ENCODE measurements at regions not wholly inside any gene's neighbourhood (a gene's known extent, or its start where the extent isn't known, plus 50 kb on each side); places are given as distances from the start of the nearest gene placed in this dataset.
"Not testable (repeated sequence)": the region's sequence is repeated elsewhere in the genome, so short reads cannot be mapped to it uniquely, and the experiment has no call there.

GRCh38 chr11:24274214-24274781, 222.6 kb upstream of the LUZP2 start:
- not testable (repeated sequence) for H3K9me3 ChIP-seq (ENCODE audit: control insufficient read depth, low read length); H3K4me3 ChIP-seq (ENCODE audit: low read length); H3K9ac ChIP-seq (ENCODE audit: low read length); H3K36me3 ChIP-seq (ENCODE audit: control insufficient read depth, insufficient read depth, low read length); H3K27me3 ChIP-seq (ENCODE audit: control insufficient read depth, insufficient read depth, low read length); H3K4me1 ChIP-seq (ENCODE audit: control insufficient read depth, insufficient read depth, low read length)

GRCh38 chr11:24286238-24286637, 210.6 kb upstream of the LUZP2 start:
- Histone ChIP-seq H3K9ac (ENCODE audit: low read length) (no peak overlapping the region), H3K4me3 (ENCODE audit: low read length) (no peak overlapping the region), H3K27me3 (ENCODE audit: control insufficient read depth, insufficient read depth, low read length) (no peaks in the 10 kb centered on the region), H3K4me1 (ENCODE audit: control insufficient read depth, insufficient read depth, low read length) (no peaks in the 10 kb centered on the region), H3K9me3 (ENCODE audit: control insufficient read depth, low read length) (no peaks in the 10 kb centered on the region), H3K36me3 (ENCODE audit: control insufficient read depth, insufficient read depth, low read length) (no peaks in the 10 kb centered on the region)

GRCh38 chr11:24289301-24289700, 207.6 kb upstream of the LUZP2 start:
- Histone ChIP-seq H3K4me3 (ENCODE audit: low read length) (no peak overlapping the region), H3K9ac (ENCODE audit: low read length) (no peak overlapping the region)

GRCh38 chr11:24293964-24294363, 202.9 kb upstream of the LUZP2 start:
- H3K27me3 ChIP-seq (ENCODE audit: control insufficient read depth, insufficient read depth, low read length), result no peaks in the 10 kb centered on the region
- H3K4me1 ChIP-seq (ENCODE audit: control insufficient read depth, insufficient read depth, low read length), result no peaks in the 10 kb centered on the region

More at GRCh38 chr11:24289301-24289700, 207.6 kb upstream of the LUZP2 start:
- H3K4me1 ChIP-seq (ENCODE audit: control insufficient read depth, insufficient read depth, low read length), result no peaks in the 10 kb centered on the region
- H3K27me3 ChIP-seq (ENCODE audit: control insufficient read depth, insufficient read depth, low read length), result no peaks in the 10 kb centered on the region
- H3K9me3 ChIP-seq (ENCODE audit: control insufficient read depth, low read length), result no peaks in the 10 kb centered on the region
- H3K36me3 ChIP-seq (ENCODE audit: control insufficient read depth, insufficient read depth, low read length), result no peaks in the 10 kb centered on the region

GRCh38 chr11:24295360-24295759, 201.5 kb upstream of the LUZP2 start:
- Histone ChIP-seq H3K9me3 (ENCODE audit: control insufficient read depth, low read length) (no peaks in the 10 kb centered on the region), H3K36me3 (ENCODE audit: control insufficient read depth, insufficient read depth, low read length) (no peaks in the 10 kb centered on the region), H3K27me3 (ENCODE audit: control insufficient read depth, insufficient read depth, low read length) (no peaks in the 10 kb centered on the region), H3K4me1 (ENCODE audit: control insufficient read depth, insufficient read depth, low read length) (no peaks in the 10 kb centered on the region), H3K9ac (ENCODE audit: low read length) (no peak overlapping the region), H3K4me3 (ENCODE audit: low read length) (no peak overlapping the region)

More at GRCh38 chr11:24293964-24294363, 202.9 kb upstream of the LUZP2 start:
- Histone ChIP-seq H3K9ac (ENCODE audit: low read length) (no peak overlapping the region), H3K4me3 (ENCODE audit: low read length) (no peak overlapping the region), H3K36me3 (ENCODE audit: control insufficient read depth, insufficient read depth, low read length) (no peaks in the 10 kb centered on the region), H3K9me3 (ENCODE audit: control insufficient read depth, low read length) (no peaks in the 10 kb centered on the region)

GRCh38 chr11:24297461-24297860, 199.4 kb upstream of the LUZP2 start:
- H3K9me3 ChIP-seq (ENCODE audit: control insufficient read depth, low read length), result no peaks in the 10 kb centered on the region
- no peak overlapping the region for H3K4me3 ChIP-seq (ENCODE audit: low read length)
- no peaks in the 10 kb centered on the region for H3K36me3 ChIP-seq (ENCODE audit: control insufficient read depth, insufficient read depth, low read length)
- H3K4me1 ChIP-seq (ENCODE audit: control insufficient read depth, insufficient read depth, low read length), result no peaks in the 10 kb centered on the region
- H3K27me3 ChIP-seq (ENCODE audit: control insufficient read depth, insufficient read depth, low read length), result no peaks in the 10 kb centered on the region
- H3K9ac ChIP-seq (ENCODE audit: low read length), result no peak overlapping the region

GRCh38 chr11:24298146-24298545, 198.7 kb upstream of the LUZP2 start:
- Histone ChIP-seq H3K9me3 (ENCODE audit: control insufficient read depth, low read length) (no peaks in the 10 kb centered on the region), H3K4me3 (ENCODE audit: low read length) (no peak overlapping the region), H3K9ac (ENCODE audit: low read length) (no peak overlapping the region), H3K4me1 (ENCODE audit: control insufficient read depth, insufficient read depth, low read length) (no peaks in the 10 kb centered on the region), H3K27me3 (ENCODE audit: control insufficient read depth, insufficient read depth, low read length) (no peaks in the 10 kb centered on the region), H3K36me3 (ENCODE audit: control insufficient read depth, insufficient read depth, low read length) (no peaks in the 10 kb centered on the region)

- Histone ChIP-seq H3K4me1 (ENCODE audit: control insufficient read depth, insufficient read depth, low read length) (no peaks in the 10 kb centered on the region), H3K27me3 (ENCODE audit: control insufficient read depth, insufficient read depth, low read length) (no peaks in the 10 kb centered on the region), H3K9me3 (ENCODE audit: control insufficient read depth, low read length) (no peaks in the 10 kb centered on the region), H3K9ac (ENCODE audit: low read length) (no peak overlapping the region), H3K4me3 (ENCODE audit: low read length) (no peak overlapping the region), H3K36me3 (ENCODE audit: control insufficient read depth, insufficient read depth, low read length) (no peaks in the 10 kb centered on the region)
These were observed 184.9 kb upstream of the LUZP2 start for GRCh38 chr11:24311974-24312373.

- Histone ChIP-seq H3K9ac (ENCODE audit: low read length) (no peak overlapping the region), H3K4me1 (ENCODE audit: control insufficient read depth, insufficient read depth, low read length) (no peaks in the 10 kb centered on the region), H3K27me3 (ENCODE audit: control insufficient read depth, insufficient read depth, low read length) (no peaks in the 10 kb centered on the region)
These were observed 184.2 kb upstream of the LUZP2 start for GRCh38 chr11:24312464-24313238.

GRCh38 chr11:24321229-24321628, 175.6 kb upstream of the LUZP2 start:
- Histone ChIP-seq H3K36me3 (ENCODE audit: control insufficient read depth, insufficient read depth, low read length) (no peaks in the 10 kb centered on the region), H3K27me3 (ENCODE audit: control insufficient read depth, insufficient read depth, low read length) (no peaks in the 10 kb centered on the region), H3K4me1 (ENCODE audit: control insufficient read depth, insufficient read depth, low read length) (no peaks in the 10 kb centered on the region), H3K9me3 (ENCODE audit: control insufficient read depth, low read length) (no peaks in the 10 kb centered on the region), H3K9ac (ENCODE audit: low read length) (no peak overlapping the region), H3K4me3 (ENCODE audit: low read length) (no peak overlapping the region)

More at GRCh38 chr11:24312464-24313238, 184.2 kb upstream of the LUZP2 start:
- Histone ChIP-seq H3K36me3 (ENCODE audit: control insufficient read depth, insufficient read depth, low read length) (no peaks in the 10 kb centered on the region), H3K4me3 (ENCODE audit: low read length) (no peak overlapping the region), H3K9me3 (ENCODE audit: control insufficient read depth, low read length) (no peaks in the 10 kb centered on the region)

GRCh38 chr11:24324211-24324610, 172.6 kb upstream of the LUZP2 start:
- Histone ChIP-seq H3K9ac (ENCODE audit: low read length) (no peak overlapping the region), H3K4me3 (ENCODE audit: low read length) (no peak overlapping the region), H3K27me3 (ENCODE audit: control insufficient read depth, insufficient read depth, low read length) (no peaks in the 10 kb centered on the region), H3K4me1 (ENCODE audit: control insufficient read depth, insufficient read depth, low read length) (no peaks in the 10 kb centered on the region), H3K36me3 (ENCODE audit: control insufficient read depth, insufficient read depth, low read length) (no peaks in the 10 kb centered on the region), H3K9me3 (ENCODE audit: control insufficient read depth, low read length) (no peaks in the 10 kb centered on the region)

GRCh38 chr11:24344222-24344621, 152.6 kb upstream of the LUZP2 start:
- Histone ChIP-seq H3K9ac (ENCODE audit: low read length) (no peak overlapping the region), H3K4me3 (ENCODE audit: low read length) (no peak overlapping the region), H3K27me3 (ENCODE audit: control insufficient read depth, insufficient read depth, low read length) (no peaks in the 10 kb centered on the region), H3K36me3 (ENCODE audit: control insufficient read depth, insufficient read depth, low read length) (no peaks in the 10 kb centered on the region), H3K9me3 (ENCODE audit: control insufficient read depth, low read length) (no peaks in the 10 kb centered on the region), H3K4me1 (ENCODE audit: control insufficient read depth, insufficient read depth, low read length) (no peaks in the 10 kb centered on the region)

All from mucosa of stomach (tissue), 1 donor.